GM18519 (cell line): ENCODE measurements at regions not wholly inside any gene's neighbourhood (a gene's known extent, or its start where the extent isn't known, plus 50 kb on each side); places are given as distances from the start of the nearest gene placed in this dataset.
"Not testable (repeated sequence)": the region's sequence is repeated elsewhere in the genome, so short reads cannot be mapped to it uniquely, and the experiment has no call there.

Experiments
- ATAC-seq: cut with Tn5 transposase; IDR thresholded peaks from one replicate; pipeline ENCODE4 v1.9.1; 2021; ENCODE audit warnings: mild to moderate bottlenecking, moderate library complexity; ENCODE audit not compliant: unreplicated experiment, low FRiP score

DNA sequence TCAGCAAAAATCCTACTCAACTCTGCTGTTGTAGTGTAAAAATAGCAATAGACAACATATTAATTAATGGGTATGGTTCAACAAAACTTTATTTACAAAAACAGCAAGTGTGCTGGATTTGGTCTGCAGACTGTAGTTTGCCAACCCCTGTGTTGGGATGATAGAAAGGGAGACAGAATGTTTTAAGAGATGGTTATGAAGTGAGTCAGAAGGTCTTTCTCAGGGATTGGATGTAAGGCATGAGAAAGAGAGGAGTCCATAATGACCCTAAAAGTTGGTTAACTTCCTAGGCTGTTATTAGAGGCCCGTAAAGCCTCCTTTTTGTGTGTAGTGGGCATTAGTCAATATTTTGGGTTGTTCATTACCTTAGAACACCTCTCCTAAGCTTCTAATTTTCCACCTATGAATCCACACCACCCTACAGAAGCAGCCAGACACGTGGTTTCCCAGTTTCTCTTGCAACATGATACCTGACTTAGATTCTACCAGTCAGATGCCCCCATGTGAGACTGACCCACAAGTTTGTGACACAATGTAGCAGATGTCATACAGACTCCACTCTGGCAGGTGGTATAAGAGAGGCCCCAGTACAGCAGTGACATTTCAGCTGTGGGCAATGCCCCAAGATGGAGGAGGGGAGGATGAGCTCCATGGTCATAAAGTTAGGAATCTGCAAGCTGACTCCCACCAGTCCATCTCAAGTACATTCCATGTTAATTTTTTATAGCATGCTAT lies 1015.6 kb downstream of the KCNMA1 start:
- no peak for ATAC-seq

DNA sequence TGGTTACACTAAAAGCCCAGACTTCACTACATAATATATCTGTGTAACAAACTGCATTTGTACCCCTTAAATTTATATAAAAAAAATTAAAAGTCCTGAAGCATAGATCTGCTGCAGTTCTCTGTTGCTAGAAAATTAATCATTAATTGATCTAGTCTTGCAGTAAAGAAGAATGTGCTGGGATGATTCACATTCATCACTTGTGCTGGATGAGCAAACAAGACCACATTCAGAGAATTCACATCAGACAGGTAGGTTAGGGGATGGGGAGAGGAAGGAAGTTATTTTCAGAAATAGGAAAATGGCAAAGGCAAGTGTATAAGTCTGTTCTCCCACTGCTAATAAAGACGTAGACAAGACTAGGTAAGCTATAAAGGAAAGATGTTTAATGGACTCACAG lies 1019.0 kb downstream of the KCNMA1 start:
- ATAC-seq: no peak

- no peak for ATAC-seq
Observed at GRCh38 chr10:76618171-76618570, 1019.4 kb downstream of the KCNMA1 start.

- ATAC-seq: not testable (repeated sequence)
Observed at GRCh38 chr10:76616666-76617065, 1020.9 kb downstream of the KCNMA1 start.

GRCh38 chr10:76615049-76615448 lies 1022.6 kb downstream of the KCNMA1 start:
- ATAC-seq: no peak
